Glutamatergic neuron (in vitro differentiated cells): ENCODE measurements at regions not wholly inside any gene's neighbourhood (a gene's known extent, or its start where the extent isn't known, plus 50 kb on each side); places are given as distances from the start of the nearest gene placed in this dataset.

Experiments used
- DNase-seq: peaks from one replicate; pipeline ENCODE4 v3.0.0; 2022
- H3K27ac Mint-ChIP-seq: one replicate; pipeline ENCODE4 v1.8.0; 2020; ENCODE audit warnings: mild to moderate bottlenecking, mixed read lengths, inconsistent platforms; ENCODE audit not compliant: unreplicated experiment
- H3K27me3 Mint-ChIP-seq: one replicate; pipeline ENCODE4 v1.8.0; 2020; ENCODE audit warnings: mild to moderate bottlenecking, moderate library complexity, mixed read lengths, inconsistent platforms; ENCODE audit not compliant: unreplicated experiment
- H3K36me3 Mint-ChIP-seq: one replicate; pipeline ENCODE4 v1.8.0; 2020; ENCODE audit warnings: mild to moderate bottlenecking, mixed read lengths, inconsistent platforms; ENCODE audit not compliant: unreplicated experiment
- H3K4me1 Mint-ChIP-seq: one replicate; pipeline ENCODE4 v1.8.0; 2020; ENCODE audit warnings: mild to moderate bottlenecking, low read depth, mixed read lengths, inconsistent platforms; ENCODE audit not compliant: unreplicated experiment
- H3K4me3 Mint-ChIP-seq: one replicate; pipeline ENCODE4 v1.8.0; 2020; ENCODE audit warnings: mild to moderate bottlenecking, mixed read lengths, inconsistent platforms; ENCODE audit not compliant: unreplicated experiment
- H3K9me3 Mint-ChIP-seq: one replicate; pipeline ENCODE4 v1.8.0; 2020; ENCODE audit warnings: mild to moderate bottlenecking, moderate library complexity, mixed read lengths, inconsistent platforms; ENCODE audit not compliant: unreplicated experiment
- CTCF ChIP-seq: fragments of 200-600 bp; sonication (generic); IDR thresholded peaks from one replicate; pipeline ENCODE4 v1.5.0; 2021; ENCODE audit not compliant: partially characterized antibody, unreplicated experiment

GRCh38 chr1:185568155-185569123 lies 165.8 kb upstream of the HMCN1 start:
- no peaks in the 10 kb centered on the region for H3K4me1 Mint-ChIP-seq
- H3K27ac Mint-ChIP-seq, result no peak overlapping the region
- no peak for DNase-seq
- TF ChIP-seq CTCF, result no peak
- H3K4me3 Mint-ChIP-seq, result no peak overlapping the region
- no peaks in the 10 kb centered on the region for H3K36me3 Mint-ChIP-seq
- H3K27me3 Mint-ChIP-seq, result no peaks in the 10 kb centered on the region
- H3K9me3 Mint-ChIP-seq, result no peaks in the 10 kb centered on the region

GRCh38 chr1:185567440-185567839 lies 166.8 kb upstream of the HMCN1 start:
- Mint-ChIP-seq H3K27me3 (no peaks in the 10 kb centered on the region), H3K9me3 (no peaks in the 10 kb centered on the region), H3K27ac (no peak overlapping the region), H3K4me1 (no peaks in the 10 kb centered on the region), H3K4me3 (no peak overlapping the region), H3K36me3 (no peaks in the 10 kb centered on the region)
- no peak for DNase-seq
- TF ChIP-seq CTCF, result no peak

- Mint-ChIP-seq H3K9me3 (no peaks in the 10 kb centered on the region), H3K4me3 (no peak overlapping the region), H3K27ac (no peak overlapping the region), H3K36me3 (no peaks in the 10 kb centered on the region), H3K4me1 (no peaks in the 10 kb centered on the region), H3K27me3 (no peaks in the 10 kb centered on the region)
- no peak for TF ChIP-seq CTCF
- DNase-seq, result no peak
Observed at GRCh38 chr1:185566995-185567394, 167.2 kb upstream of the HMCN1 start.

- Mint-ChIP-seq H3K36me3 (no peaks in the 10 kb centered on the region), H3K27me3 (no peaks in the 10 kb centered on the region), H3K9me3 (no peaks in the 10 kb centered on the region), H3K4me1 (no peaks in the 10 kb centered on the region), H3K27ac (no peak overlapping the region), H3K4me3 (no peak overlapping the region)
- DNase-seq, result no peak
- no peak for TF ChIP-seq CTCF
Observed at GRCh38 chr1:185565302-185565701, 168.9 kb upstream of the HMCN1 start.

- DNase-seq, result no peak
- Mint-ChIP-seq H3K36me3 (no peaks in the 10 kb centered on the region), H3K27ac (no peak overlapping the region), H3K4me1 (no peaks in the 10 kb centered on the region), H3K27me3 (no peaks in the 10 kb centered on the region), H3K4me3 (no peak overlapping the region), H3K9me3 (no peaks in the 10 kb centered on the region)
- no peak for TF ChIP-seq CTCF
Observed at GRCh38 chr1:185564816-185565215, 169.4 kb upstream of the HMCN1 start.
